ENCODE measurements at regions not wholly inside any gene's neighbourhood (a gene's known extent, or its start where the extent isn't known, plus 50 kb on each side); places are given as distances from the start of the nearest gene placed in this dataset.

GRCh38 chr5:2291146-2291840 is 408.6 kb upstream of the IRX4 start:
- Histone ChIP-seq H3K27ac (no peak overlapping the region), H3K36me3 (ENCODE audit: insufficient read depth) (no peaks in the 10 kb centered on the region), H3K4me1 (ENCODE audit: low read depth, poor library complexity, severe bottlenecking) (no peaks in the 10 kb centered on the region), H3K27me3 (ENCODE audit: insufficient read depth, low read depth) (no peaks in the 10 kb centered on the region), H3K79me2 (ENCODE audit: insufficient read depth, low read depth) (no peaks in the 10 kb centered on the region), H3K4me3 (IDR thresholded peaks at IDR 0.05; ENCODE audit: insufficient read depth, low read depth, low read length) (no peak overlapping the region), H3K4me2 (no peak overlapping the region), H3K9ac (no peak overlapping the region), H4K20me1 (ENCODE audit: insufficient read depth) (no peaks in the 10 kb centered on the region), H2AFZ (ENCODE audit: low read depth) (no peak overlapping the region)
- TF ChIP-seq CTCF (conservative IDR thresholded peaks at IDR 0.05; ENCODE audit: low read depth, low read length): no peak

- Histone ChIP-seq H3K79me2 (ENCODE audit: insufficient read depth, low read depth) (no peaks in the 10 kb centered on the region), H3K27ac (no peak overlapping the region), H2AFZ (ENCODE audit: low read depth) (no peak overlapping the region), H3K4me2 (no peak overlapping the region), H3K4me1 (ENCODE audit: low read depth, poor library complexity, severe bottlenecking) (no peaks in the 10 kb centered on the region), H4K20me1 (ENCODE audit: insufficient read depth) (no peaks in the 10 kb centered on the region), H3K9ac (no peak overlapping the region), H3K36me3 (ENCODE audit: insufficient read depth) (no peaks in the 10 kb centered on the region), H3K4me3 (IDR thresholded peaks at IDR 0.05; ENCODE audit: insufficient read depth, low read depth, low read length) (no peak overlapping the region), H3K27me3 (ENCODE audit: insufficient read depth, low read depth) (no peaks in the 10 kb centered on the region)
- TF ChIP-seq CTCF (conservative IDR thresholded peaks at IDR 0.05; ENCODE audit: low read depth, low read length): no peak
Measured at GRCh38 chr5:2289380-2289779, 406.7 kb upstream of the IRX4 start.

- Histone ChIP-seq H2AFZ (ENCODE audit: low read depth) (no peak overlapping the region), H3K36me3 (ENCODE audit: insufficient read depth) (no peaks in the 10 kb centered on the region), H3K4me1 (ENCODE audit: low read depth, poor library complexity, severe bottlenecking) (no peaks in the 10 kb centered on the region), H3K4me3 (IDR thresholded peaks at IDR 0.05; ENCODE audit: insufficient read depth, low read depth, low read length) (no peak overlapping the region), H3K27me3 (ENCODE audit: insufficient read depth, low read depth) (no peaks in the 10 kb centered on the region), H3K4me2 (no peak overlapping the region), H4K20me1 (ENCODE audit: insufficient read depth) (no peaks in the 10 kb centered on the region), H3K79me2 (ENCODE audit: insufficient read depth, low read depth) (no peaks in the 10 kb centered on the region), H3K9ac (no peak overlapping the region), H3K27ac (no peak overlapping the region)
- no peak for TF ChIP-seq CTCF (conservative IDR thresholded peaks at IDR 0.05; ENCODE audit: low read depth, low read length)
Measured at GRCh38 chr5:2288968-2289367, 406.2 kb upstream of the IRX4 start.

GRCh38 chr5:2288466-2288865 is 405.7 kb upstream of the IRX4 start:
- Histone ChIP-seq H4K20me1 (ENCODE audit: insufficient read depth) (no peaks in the 10 kb centered on the region), H3K4me2 (no peak overlapping the region), H3K4me1 (ENCODE audit: low read depth, poor library complexity, severe bottlenecking) (no peaks in the 10 kb centered on the region), H3K27ac (no peak overlapping the region), H2AFZ (ENCODE audit: low read depth) (no peak overlapping the region), H3K27me3 (ENCODE audit: insufficient read depth, low read depth) (no peaks in the 10 kb centered on the region), H3K79me2 (ENCODE audit: insufficient read depth, low read depth) (no peaks in the 10 kb centered on the region), H3K9ac (no peak overlapping the region), H3K4me3 (IDR thresholded peaks at IDR 0.05; ENCODE audit: insufficient read depth, low read depth, low read length) (no peak overlapping the region), H3K36me3 (ENCODE audit: insufficient read depth) (no peaks in the 10 kb centered on the region)
- no peak for TF ChIP-seq CTCF (conservative IDR thresholded peaks at IDR 0.05; ENCODE audit: low read depth, low read length)

Data from KMS-11 (cell line).